ENCODE measurements at regions not wholly inside any gene's neighbourhood (a gene's known extent, or its start where the extent isn't known, plus 50 kb on each side); places are given as distances from the start of the nearest gene placed in this dataset.
"Not testable (repeated sequence)": the region's sequence is repeated elsewhere in the genome, so short reads cannot be mapped to it uniquely, and the experiment has no call there.

GRCh38 chr6:6950373-6951145 is 157.2 kb upstream of the RREB1 start:
- ATAC-seq, result no peak

- no peak for ATAC-seq
These were observed 156.4 kb upstream of the RREB1 start for GRCh38 chr6:6951355-6951754.

- no peak for ATAC-seq
These were observed 155.3 kb upstream of the RREB1 start for GRCh38 chr6:6952484-6952883.

- ATAC-seq, result not testable (repeated sequence)
These were observed 154.8 kb upstream of the RREB1 start for GRCh38 chr6:6952927-6953326.

GRCh38 chr6:6960571-6961251 is 147.1 kb upstream of the RREB1 start:
- ATAC-seq, result no peak

- no peak for ATAC-seq
These were observed 145.7 kb upstream of the RREB1 start for GRCh38 chr6:6962086-6962485.

- no peak for ATAC-seq
These were observed 145.1 kb upstream of the RREB1 start for GRCh38 chr6:6962699-6963098.

- ATAC-seq, result not testable (repeated sequence)
These were observed 144.4 kb upstream of the RREB1 start for GRCh38 chr6:6963390-6963789.

GRCh38 chr6:6964675-6965074 is 143.1 kb upstream of the RREB1 start:
- ATAC-seq, result no peak

GRCh38 chr6:6966127-6966526 is 141.6 kb upstream of the RREB1 start:
- no peak for ATAC-seq

GRCh38 chr6:6966569-6966968 is 141.2 kb upstream of the RREB1 start:
- ATAC-seq, result no peak

GRCh38 chr6:6968357-6968730 is 139.4 kb upstream of the RREB1 start:
- no peak for ATAC-seq

- ATAC-seq, result no peak
These were observed 138.8 kb upstream of the RREB1 start for GRCh38 chr6:6968731-6969552.

- no peak for ATAC-seq
These were observed 138.0 kb upstream of the RREB1 start for GRCh38 chr6:6969761-6970223.

GRCh38 chr6:6970851-6971250 is 136.9 kb upstream of the RREB1 start:
- no peak for ATAC-seq

- ATAC-seq, result no peak
These were observed 136.4 kb upstream of the RREB1 start for GRCh38 chr6:6971369-6971768.

GRCh38 chr6:6972456-6972855 is 135.3 kb upstream of the RREB1 start:
- ATAC-seq, result no peak

- no peak for ATAC-seq
These were observed 134.0 kb upstream of the RREB1 start for GRCh38 chr6:6973721-6974120.

- ATAC-seq, result no peak
These were observed 132.2 kb upstream of the RREB1 start for GRCh38 chr6:6975459-6976111.

- no peak for ATAC-seq
These were observed 131.6 kb upstream of the RREB1 start for GRCh38 chr6:6976193-6976592.

- ATAC-seq, result no peak
These were observed 129.0 kb upstream of the RREB1 start for GRCh38 chr6:6978731-6979130.

- no peak for ATAC-seq
These were observed 126.7 kb upstream of the RREB1 start for GRCh38 chr6:6980999-6981597.
